ENCODE measurements at regions not wholly inside any gene's neighbourhood (a gene's known extent, or its start where the extent isn't known, plus 50 kb on each side); places are given as distances from the start of the nearest gene placed in this dataset.

GRCh38 chr12:20194171-20194570 is 174.2 kb upstream of the PDE3A start:
- no peak for DNase-seq (ENCODE audit: low read depth in 3 of 3)

GRCh38 chr12:20196767-20197166 is 171.6 kb upstream of the PDE3A start:
- DNase-seq (ENCODE audit: low read depth in 3 of 3) = no peak

- DNase-seq (ENCODE audit: low read depth in 3 of 3) = no peak
These were observed 170.9 kb upstream of the PDE3A start for GRCh38 chr12:20197411-20197810.

- DNase-seq (ENCODE audit: low read depth in 3 of 3) = no peak
These were observed 168.6 kb upstream of the PDE3A start for GRCh38 chr12:20199780-20200179.

GRCh38 chr12:20201733-20202132 is 166.6 kb upstream of the PDE3A start:
- no peak for DNase-seq (ENCODE audit: low read depth in 3 of 3)

- no peak for DNase-seq (ENCODE audit: low read depth in 3 of 3)
These were observed 162.5 kb upstream of the PDE3A start for GRCh38 chr12:20205854-20206253.

GRCh38 chr12:20206410-20206809 is 161.9 kb upstream of the PDE3A start:
- no peak for DNase-seq (ENCODE audit: low read depth in 3 of 3)

GRCh38 chr12:20210621-20211215 is 157.6 kb upstream of the PDE3A start:
- no peak for DNase-seq (ENCODE audit: low read depth in 3 of 3)

GRCh38 chr12:20211541-20211940 is 156.8 kb upstream of the PDE3A start:
- DNase-seq (ENCODE audit: low read depth in 3 of 3) = no peak

GRCh38 chr12:20211981-20212421 is 156.3 kb upstream of the PDE3A start:
- no peak for DNase-seq (ENCODE audit: low read depth in 3 of 3)

- DNase-seq (ENCODE audit: low read depth in 3 of 3) = no peak
These were observed 155.4 kb upstream of the PDE3A start for GRCh38 chr12:20212658-20213555.

GRCh38 chr12:20213723-20214625 is 154.4 kb upstream of the PDE3A start:
- no peak for DNase-seq (ENCODE audit: low read depth in 3 of 3)

- no peak for DNase-seq (ENCODE audit: low read depth in 3 of 3)
These were observed 148.0 kb upstream of the PDE3A start for GRCh38 chr12:20220339-20220738.

GRCh38 chr12:20232931-20233675 is 135.2 kb upstream of the PDE3A start:
- no peak for DNase-seq (ENCODE audit: low read depth in 3 of 3)

GRCh38 chr12:20234474-20234873 is 133.9 kb upstream of the PDE3A start:
- no peak for DNase-seq (ENCODE audit: low read depth in 3 of 3)

GRCh38 chr12:20237091-20237490 is 131.2 kb upstream of the PDE3A start:
- no peak for DNase-seq (ENCODE audit: low read depth in 3 of 3)

- DNase-seq (ENCODE audit: low read depth in 3 of 3) = no peak
These were observed 122.8 kb upstream of the PDE3A start for GRCh38 chr12:20245491-20245890.

GRCh38 chr12:20248646-20249045 is 119.7 kb upstream of the PDE3A start:
- DNase-seq (ENCODE audit: low read depth in 3 of 3) = no peak

- DNase-seq (ENCODE audit: low read depth in 3 of 3) = no peak
These were observed 117.6 kb upstream of the PDE3A start for GRCh38 chr12:20250761-20251160.

- DNase-seq (ENCODE audit: low read depth in 3 of 3) = no peak
These were observed 111.0 kb upstream of the PDE3A start for GRCh38 chr12:20257311-20257710.

- DNase-seq (ENCODE audit: low read depth in 3 of 3) = no peak
These were observed 108.6 kb upstream of the PDE3A start for GRCh38 chr12:20259786-20260185.

Measured in stimulated activated CD4-positive, alpha-beta T cell treated with anti-CD3 and anti-CD28 coated beads, TNF-alpha, amount 100 ng/mL, for 48 hours (primary cell).